SU-DHL-6 (cell line): ENCODE measurements at regions not wholly inside any gene's neighbourhood (a gene's known extent, or its start where the extent isn't known, plus 50 kb on each side); places are given as distances from the start of the nearest gene placed in this dataset.
A peak's percentile ranks its signal among the peaks of the same experiment; 100 is the strongest.

ENCODE experiments used
- EZH2phosphoT487 ChIP-seq: fragments of 200-600 bp; sonication (generic), shearing (Covaris generic); conservative IDR thresholded peaks from 2 replicates; pipeline ENCODE4 v1.6.1; 2018; ENCODE audit warnings: mild to moderate bottlenecking, antibody characterized with exemption, low read length, moderate library complexity, mixed read lengths
- TF ChIP-seq, protein P1 (sequence below): fragments of 200-600 bp; sonication (generic); IDR thresholded peaks from one replicate; pipeline ENCODE4 v1.5.1; 2017; ENCODE audit warnings: antibody characterized with exemption, mild to moderate bottlenecking, low read length, moderate library complexity; ENCODE audit not compliant: insufficient read depth, poor library complexity, severe bottlenecking

- TF ChIP-seq, protein P1, sequence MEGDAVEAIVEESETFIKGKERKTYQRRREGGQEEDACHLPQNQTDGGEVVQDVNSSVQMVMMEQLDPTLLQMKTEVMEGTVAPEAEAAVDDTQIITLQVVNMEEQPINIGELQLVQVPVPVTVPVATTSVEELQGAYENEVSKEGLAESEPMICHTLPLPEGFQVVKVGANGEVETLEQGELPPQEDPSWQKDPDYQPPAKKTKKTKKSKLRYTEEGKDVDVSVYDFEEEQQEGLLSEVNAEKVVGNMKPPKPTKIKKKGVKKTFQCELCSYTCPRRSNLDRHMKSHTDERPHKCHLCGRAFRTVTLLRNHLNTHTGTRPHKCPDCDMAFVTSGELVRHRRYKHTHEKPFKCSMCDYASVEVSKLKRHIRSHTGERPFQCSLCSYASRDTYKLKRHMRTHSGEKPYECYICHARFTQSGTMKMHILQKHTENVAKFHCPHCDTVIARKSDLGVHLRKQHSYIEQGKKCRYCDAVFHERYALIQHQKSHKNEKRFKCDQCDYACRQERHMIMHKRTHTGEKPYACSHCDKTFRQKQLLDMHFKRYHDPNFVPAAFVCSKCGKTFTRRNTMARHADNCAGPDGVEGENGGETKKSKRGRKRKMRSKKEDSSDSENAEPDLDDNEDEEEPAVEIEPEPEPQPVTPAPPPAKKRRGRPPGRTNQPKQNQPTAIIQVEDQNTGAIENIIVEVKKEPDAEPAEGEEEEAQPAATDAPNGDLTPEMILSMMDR, result peak; percentile 72
- no peak for TF ChIP-seq EZH2phosphoT487
Observed at GRCh38 chr4:177047070-177047850, 254.5 kb upstream of the VEGFC start.
